HEK293T (cell line): ENCODE measurements at regions not wholly inside any gene's neighbourhood (a gene's known extent, or its start where the extent isn't known, plus 50 kb on each side); places are given as distances from the start of the nearest gene placed in this dataset.

ENCODE experiments used
- ARNT ChIP-seq: fragments of 450-650 bp; IDR thresholded peaks from 2 replicates; pipeline ENCODE4 v1.6.1; 2017; ENCODE audit warnings: mild to moderate bottlenecking
- CTBP1 ChIP-seq: fragments of 450-650 bp; IDR thresholded peaks from 2 replicates; pipeline ENCODE4 v1.6.1; 2016; ENCODE audit warnings: borderline replicate concordance
- ELF4 ChIP-seq: fragments of 450-650 bp; IDR thresholded peaks from 2 replicates; pipeline ENCODE4 v1.6.1; 2017; ENCODE audit warnings: antibody characterized with exemption
- FOXM1 ChIP-seq: fragments of 450-650 bp; IDR thresholded peaks from 2 replicates; pipeline ENCODE4 v1.6.1; 2017; ENCODE audit warnings: mild to moderate bottlenecking, borderline replicate concordance
- NFRKB ChIP-seq: fragments of 450-650 bp; IDR thresholded peaks from 2 replicates; pipeline ENCODE4 v1.6.1; 2016; ENCODE audit warnings: mild to moderate bottlenecking, moderate library complexity
- SP1 ChIP-seq: fragments of 450-650 bp; IDR thresholded peaks from 2 replicates; pipeline ENCODE4 v1.6.1; 2017
- TARDBP ChIP-seq: fragments of 450-650 bp; IDR thresholded peaks from 2 replicates; pipeline ENCODE4 v1.6.1; 2016
- TF ChIP-seq, protein P1 (sequence below): fragments of 450-650 bp; IDR thresholded peaks from 2 replicates; pipeline ENCODE4 v1.6.1; 2016

DNA sequence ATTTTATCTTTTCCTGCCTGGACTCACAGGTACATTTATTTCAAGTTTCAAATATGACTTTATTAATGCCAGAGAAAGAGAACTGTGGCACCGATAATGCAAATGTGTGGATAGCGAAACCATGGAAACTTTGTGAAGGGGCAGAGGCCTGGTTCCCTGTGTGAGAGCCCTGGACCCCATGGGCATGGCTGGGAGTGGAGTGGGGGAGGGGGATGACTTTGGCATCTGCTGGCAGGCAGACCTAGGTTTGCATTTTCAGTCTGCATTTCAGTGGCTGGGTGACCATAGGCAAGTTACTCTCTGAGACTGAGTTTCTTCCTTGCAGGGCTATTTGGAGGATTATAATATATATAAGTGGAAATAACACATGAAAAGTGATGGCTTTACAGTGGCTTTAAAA, 163.8 kb upstream of the TMTC4 start:
- no peak for TF ChIP-seq ELF4
- TF ChIP-seq, protein P1, sequence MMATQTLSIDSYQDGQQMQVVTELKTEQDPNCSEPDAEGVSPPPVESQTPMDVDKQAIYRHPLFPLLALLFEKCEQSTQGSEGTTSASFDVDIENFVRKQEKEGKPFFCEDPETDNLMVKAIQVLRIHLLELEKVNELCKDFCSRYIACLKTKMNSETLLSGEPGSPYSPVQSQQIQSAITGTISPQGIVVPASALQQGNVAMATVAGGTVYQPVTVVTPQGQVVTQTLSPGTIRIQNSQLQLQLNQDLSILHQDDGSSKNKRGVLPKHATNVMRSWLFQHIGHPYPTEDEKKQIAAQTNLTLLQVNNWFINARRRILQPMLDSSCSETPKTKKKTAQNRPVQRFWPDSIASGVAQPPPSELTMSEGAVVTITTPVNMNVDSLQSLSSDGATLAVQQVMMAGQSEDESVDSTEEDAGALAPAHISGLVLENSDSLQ = no peak
- no peak for TF ChIP-seq TARDBP
- no peak for TF ChIP-seq NFRKB
- no peak for TF ChIP-seq CTBP1
- no peak for TF ChIP-seq ARNT
- TF ChIP-seq SP1 = no peak
- no peak for TF ChIP-seq FOXM1
